Brain pericyte (primary cell): ENCODE measurements at regions not wholly inside any gene's neighbourhood (a gene's known extent, or its start where the extent isn't known, plus 50 kb on each side); places are given as distances from the start of the nearest gene placed in this dataset.

Experiments
- DNase-seq: peaks from one replicate; pipeline ENCODE4 v3.0.0-alpha.2; 2012; ENCODE audit warnings: low read depth, low spot score

GRCh38 chr21:38556390-38556789 is 58.1 kb upstream of the ERG start:
- no peak for DNase-seq

GRCh38 chr21:38561205-38561604 is 62.9 kb upstream of the ERG start:
- no peak for DNase-seq

GRCh38 chr21:38561613-38562581 is 63.6 kb upstream of the ERG start:
- DNase-seq, result no peak

GRCh38 chr21:38567335-38567969 is 69.2 kb upstream of the ERG start:
- peak; percentile 4 for DNase-seq

- no peak for DNase-seq
Measured at GRCh38 chr21:38567970-38568360, 69.7 kb upstream of the ERG start.

- DNase-seq, result no peak
Measured at GRCh38 chr21:38569733-38570132, 71.5 kb upstream of the ERG start.

- no peak for DNase-seq
Measured at GRCh38 chr21:38570596-38570995, 72.3 kb upstream of the ERG start.

GRCh38 chr21:38574895-38575575 is 76.8 kb upstream of the ERG start:
- DNase-seq, result no peak

GRCh38 chr21:38577887-38578286 is 79.6 kb upstream of the ERG start:
- DNase-seq, result no peak

GRCh38 chr21:38590449-38591217 is 92.4 kb upstream of the ERG start:
- DNase-seq, result no peak

GRCh38 chr21:38591218-38591537 is 92.9 kb upstream of the ERG start:
- DNase-seq, result no peak

GRCh38 chr21:38596264-38597042 is 98.2 kb upstream of the ERG start:
- DNase-seq, result no peak

GRCh38 chr21:38597421-38597820 is 99.1 kb upstream of the ERG start:
- DNase-seq, result no peak

GRCh38 chr21:38598413-38598812 is 100.1 kb upstream of the ERG start:
- DNase-seq, result no peak

GRCh38 chr21:38599381-38599975 is 101.2 kb upstream of the ERG start:
- DNase-seq, result no peak

- no peak for DNase-seq
Measured at GRCh38 chr21:38600106-38600505, 101.8 kb upstream of the ERG start.

GRCh38 chr21:38605236-38605635 is 107.0 kb upstream of the ERG start:
- DNase-seq, result no peak

- DNase-seq, result no peak
Measured at GRCh38 chr21:38609580-38609979, 111.3 kb upstream of the ERG start.

- DNase-seq, result no peak
Measured at GRCh38 chr21:38610623-38611251, 112.5 kb upstream of the ERG start.

- no peak for DNase-seq
Measured at GRCh38 chr21:38611277-38611676, 113.0 kb upstream of the ERG start.
